SK-N-SH (cell line): ENCODE measurements at regions not wholly inside any gene's neighbourhood (a gene's known extent, or its start where the extent isn't known, plus 50 kb on each side); places are given as distances from the start of the nearest gene placed in this dataset.

Experiments
- CHD2 ChIP-seq: fragments of 150-350 bp; IDR thresholded peaks from 2 replicates; pipeline ENCODE4 v1.6.1; 2018; ENCODE audit warnings: low read length; ENCODE audit not compliant: partially characterized antibody
- CTCF ChIP-seq: fragments of 200-600 bp; sonication (generic); IDR thresholded peaks from 2 replicates; pipeline ENCODE4 v1.6.1; 2017; ENCODE audit warnings: antibody characterized with exemption, mild to moderate bottlenecking, moderate library complexity
- EP300 ChIP-seq, 2 experiments: IDR thresholded peaks; 2 replicates each; pipeline versions ENCODE4 v1.4.0 to v1.6.1; 2012; ENCODE audit warnings: borderline replicate concordance in 1 of 2, low read depth in 1 of 2, low read length in 1 of 2
- EZH2phosphoT487 ChIP-seq: fragments of 200-600 bp; sonication (generic); IDR thresholded peaks from 2 replicates; pipeline ENCODE4 v1.6.1; 2017; ENCODE audit warnings: low read depth, mixed run types, mild to moderate bottlenecking, antibody characterized with exemption, moderate library complexity, borderline replicate concordance
- GATA2 ChIP-seq: sonication (generic); formaldehyde crosslinking; IDR thresholded peaks from 2 replicates; pipeline ENCODE4 v1.5.0; 2020; ENCODE audit warnings: mild to moderate bottlenecking, missing genetic modification reagents
- JUND ChIP-seq: IDR thresholded peaks from 2 replicates; pipeline ENCODE4 v1.4.0; 2012
- POLR2AphosphoS5 ChIP-seq: IDR thresholded peaks from 2 replicates; pipeline ENCODE4 v1.6.1; 2012; ENCODE audit warnings: low read depth, low read length
- RAD21 ChIP-seq: IDR thresholded peaks from 2 replicates; pipeline ENCODE4 v1.6.1; 2012; ENCODE audit warnings: mild to moderate bottlenecking, low read length
- RFX5 ChIP-seq: IDR thresholded peaks from 2 replicates; pipeline ENCODE4 v1.6.1; 2012; ENCODE audit warnings: mild to moderate bottlenecking, improper control_type of control experiment, low read length
- SMC3 ChIP-seq: IDR thresholded peaks from 2 replicates; pipeline ENCODE4 v1.6.1; 2012; ENCODE audit warnings: low read depth, low read length, improper control_type of control experiment
- TAF1 ChIP-seq: IDR thresholded peaks from 2 replicates; pipeline ENCODE4 v1.6.1; 2012; ENCODE audit warnings: low read depth, mild to moderate bottlenecking, low read length, moderate library complexity, borderline replicate concordance
- USF1 ChIP-seq: IDR thresholded peaks from 2 replicates; pipeline ENCODE4 v1.4.0; 2012; ENCODE audit warnings: low read depth, borderline replicate concordance
- YY1 ChIP-seq: IDR thresholded peaks from 2 replicates; pipeline ENCODE4 v1.4.0; 2012; ENCODE audit warnings: low read depth, mild to moderate bottlenecking

- TF ChIP-seq USF1, result no peak
- no peak for TF ChIP-seq CTCF
- TF ChIP-seq POLR2AphosphoS5, result no peak
- no peak for TF ChIP-seq JUND
- no peak for TF ChIP-seq YY1
- no peak for TF ChIP-seq EP300 (IDR thresholded peaks at IDR 0.05; ENCODE audit: borderline replicate concordance in 1 of 2, low read depth in 1 of 2, low read length in 1 of 2)
- TF ChIP-seq RFX5, result no peak
- no peak for TF ChIP-seq EZH2phosphoT487
- TF ChIP-seq CHD2, result no peak
- no peak for TF ChIP-seq SMC3
- no peak for TF ChIP-seq TAF1
- no peak for TF ChIP-seq GATA2 (CRISPR knock-in tag)
- no peak for TF ChIP-seq RAD21
These were observed 322.6 kb upstream of the XYLT1 start for GRCh38 chr16:17793354-17793753.
